Astrocyte of the cerebellum (primary cell): ENCODE measurements at regions not wholly inside any gene's neighbourhood (a gene's known extent, or its start where the extent isn't known, plus 50 kb on each side); places are given as distances from the start of the nearest gene placed in this dataset.

Experiments used
- DNase-seq: peaks from one replicate; pipeline ENCODE4 v3.0.0-alpha.2; 2011; ENCODE audit warnings: low read depth
- H3K4me3 ChIP-seq: 2 replicates; pipeline ENCODE4 v1.5.1; 2011; ENCODE audit warnings: mild to moderate bottlenecking, low read depth, low read length, moderate library complexity
- CTCF ChIP-seq: IDR thresholded peaks from 2 replicates; pipeline ENCODE4 v1.5.1; 2012; ENCODE audit warnings: low read length, low read depth, moderate library complexity, mild to moderate bottlenecking; ENCODE audit errors: missing control alignments
- in situ Hi-C: cut with HindIII; loops from 2 replicates; pipeline ENCODE4 v1.10.0; 2017; ENCODE audit warnings: low sequenced_read_pairs

DNA sequence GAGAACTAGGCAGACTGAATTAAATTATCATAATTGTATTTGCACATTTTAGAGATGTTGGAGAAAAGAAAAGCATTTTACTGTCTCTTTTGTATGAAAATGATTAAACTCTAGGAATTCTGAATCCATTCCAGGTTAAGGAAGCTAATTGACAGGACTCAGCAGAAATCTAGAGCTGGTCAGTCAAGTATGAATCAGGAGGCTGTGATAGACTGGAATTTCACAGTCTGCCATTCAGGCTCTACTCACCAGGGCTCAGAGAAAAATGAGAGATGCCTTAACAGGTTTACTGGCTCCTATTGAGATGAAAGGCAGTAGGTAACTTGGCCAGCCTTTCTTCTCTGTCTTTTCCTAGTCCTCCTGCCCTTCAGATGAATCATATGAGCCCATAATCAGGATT, 693.9 kb upstream of the CHORDC1 start:
- no peak for TF ChIP-seq CTCF
- H3K4me3 ChIP-seq: no peak overlapping the region
- DNase-seq: no peak
- in situ Hi-C loops: no loop called here

GRCh38 chr11:90913131-90913668, 690.4 kb upstream of the CHORDC1 start:
- in situ Hi-C loops: no loop called here
- DNase-seq: no peak
- no peak for TF ChIP-seq CTCF
- H3K4me3 ChIP-seq: no peak overlapping the region

- no peak for TF ChIP-seq CTCF
- H3K4me3 ChIP-seq: no peak overlapping the region
- no peak for DNase-seq
- in situ Hi-C loops: no loop called here
Observed at GRCh38 chr11:90912631-90913030, 689.8 kb upstream of the CHORDC1 start.

DNA sequence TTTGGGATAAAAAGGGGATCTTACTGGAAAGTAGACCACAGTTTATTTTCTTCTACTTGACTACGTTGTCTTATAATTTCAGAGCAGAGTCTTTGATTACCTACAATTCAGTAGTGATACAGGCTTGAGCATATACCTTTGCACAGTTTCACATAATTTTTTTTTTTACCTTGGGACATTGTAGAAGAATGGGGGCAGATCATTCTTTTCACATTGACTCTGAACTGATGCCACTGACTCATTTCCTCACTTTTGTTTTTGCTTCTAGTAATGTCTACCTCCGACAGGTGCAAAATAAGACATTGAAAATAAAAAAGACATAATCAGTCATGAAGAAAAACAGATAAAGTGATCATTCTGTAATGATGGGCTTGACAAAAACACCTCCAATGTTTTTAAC, 688.3 kb upstream of the CHORDC1 start:
- no peak for TF ChIP-seq CTCF
- in situ Hi-C loops: no loop called here
- no peak overlapping the region for H3K4me3 ChIP-seq
- DNase-seq: no peak

GRCh38 chr11:90908074-90908473, 685.2 kb upstream of the CHORDC1 start:
- in situ Hi-C loops: no loop called here
- no peak overlapping the region for H3K4me3 ChIP-seq
- DNase-seq: no peak
- no peak for TF ChIP-seq CTCF

GRCh38 chr11:90895850-90896249, 673.0 kb upstream of the CHORDC1 start:
- TF ChIP-seq CTCF: no peak
- DNase-seq: no peak
- H3K4me3 ChIP-seq: no peak overlapping the region
- in situ Hi-C loops: no loop called here

- DNase-seq: no peak
- in situ Hi-C loops: no loop called here
- no peak for TF ChIP-seq CTCF
- H3K4me3 ChIP-seq: no peak overlapping the region
Observed at GRCh38 chr11:90890347-90890746, 667.5 kb upstream of the CHORDC1 start.
